ENCODE measurements at regions not wholly inside any gene's neighbourhood (a gene's known extent, or its start where the extent isn't known, plus 50 kb on each side); places are given as distances from the start of the nearest gene placed in this dataset.

- no peak for DNase-seq (ENCODE audit: low spot score)
Measured at GRCh38 chr2:136404176-136404575, 286.2 kb upstream of the CXCR4 start.

GRCh38 chr2:136402281-136402680 lies 284.3 kb upstream of the CXCR4 start:
- no peak for DNase-seq (ENCODE audit: low spot score)

GRCh38 chr2:136399667-136400289 lies 281.8 kb upstream of the CXCR4 start:
- no peak for DNase-seq (ENCODE audit: low spot score)

- DNase-seq (ENCODE audit: low spot score), result no peak
Measured at GRCh38 chr2:136395582-136395981, 277.6 kb upstream of the CXCR4 start.

GRCh38 chr2:136394136-136395060 lies 276.4 kb upstream of the CXCR4 start:
- no peak for DNase-seq (ENCODE audit: low spot score)

- DNase-seq (ENCODE audit: low spot score), result no peak
Measured at GRCh38 chr2:136393514-136393913, 275.6 kb upstream of the CXCR4 start.

- DNase-seq (ENCODE audit: low spot score), result no peak
Measured at GRCh38 chr2:136392897-136393505, 275.1 kb upstream of the CXCR4 start.

GRCh38 chr2:136389809-136390208 lies 271.9 kb upstream of the CXCR4 start:
- DNase-seq (ENCODE audit: low spot score), result no peak

GRCh38 chr2:136386046-136386445 lies 268.1 kb upstream of the CXCR4 start:
- DNase-seq (ENCODE audit: low spot score), result no peak

- DNase-seq (ENCODE audit: low spot score), result no peak
Measured at GRCh38 chr2:136384531-136385303, 266.8 kb upstream of the CXCR4 start.

- DNase-seq (ENCODE audit: low spot score), result no peak
Measured at GRCh38 chr2:136383167-136383566, 265.2 kb upstream of the CXCR4 start.

GRCh38 chr2:136381722-136382633 lies 264.0 kb upstream of the CXCR4 start:
- DNase-seq (ENCODE audit: low spot score), result no peak

- DNase-seq (ENCODE audit: low spot score), result no peak
Measured at GRCh38 chr2:136381245-136381644, 263.3 kb upstream of the CXCR4 start.

GRCh38 chr2:136378712-136379595 lies 261.0 kb upstream of the CXCR4 start:
- DNase-seq (ENCODE audit: low spot score), result peak; percentile 77

- no peak for DNase-seq (ENCODE audit: low spot score)
Measured at GRCh38 chr2:136377423-136378382, 259.8 kb upstream of the CXCR4 start.

GRCh38 chr2:136376798-136377211 lies 258.9 kb upstream of the CXCR4 start:
- DNase-seq (ENCODE audit: low spot score), result peak; percentile 55

- no peak for DNase-seq (ENCODE audit: low spot score)
Measured at GRCh38 chr2:136376211-136376610, 258.3 kb upstream of the CXCR4 start.

GRCh38 chr2:136375017-136375901 lies 257.3 kb upstream of the CXCR4 start:
- no peak for DNase-seq (ENCODE audit: low spot score)
